ENCODE measurements at regions not wholly inside any gene's neighbourhood (a gene's known extent, or its start where the extent isn't known, plus 50 kb on each side); places are given as distances from the start of the nearest gene placed in this dataset.

DNA sequence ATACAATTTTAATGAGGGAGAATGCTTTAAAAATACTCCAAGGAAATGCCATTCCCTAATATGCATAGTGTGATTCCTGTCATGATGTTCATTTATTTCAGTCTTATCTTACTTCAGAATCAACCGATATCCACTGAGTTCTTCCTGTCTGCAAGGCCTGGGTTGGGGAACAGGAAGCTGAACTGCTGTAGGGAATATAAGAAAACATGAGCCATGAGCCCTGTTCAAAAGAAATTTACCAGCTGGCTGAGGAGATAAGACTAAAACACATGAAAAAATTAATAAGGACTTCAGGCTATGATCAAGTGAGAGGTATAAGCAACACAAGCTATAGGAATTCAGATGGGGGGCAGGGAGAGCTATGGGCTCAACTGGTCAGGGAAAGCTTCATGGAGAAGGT is 184.7 kb downstream of the PLPP4 start:
- no peak for DNase-seq (ENCODE audit: low read depth)

DNA sequence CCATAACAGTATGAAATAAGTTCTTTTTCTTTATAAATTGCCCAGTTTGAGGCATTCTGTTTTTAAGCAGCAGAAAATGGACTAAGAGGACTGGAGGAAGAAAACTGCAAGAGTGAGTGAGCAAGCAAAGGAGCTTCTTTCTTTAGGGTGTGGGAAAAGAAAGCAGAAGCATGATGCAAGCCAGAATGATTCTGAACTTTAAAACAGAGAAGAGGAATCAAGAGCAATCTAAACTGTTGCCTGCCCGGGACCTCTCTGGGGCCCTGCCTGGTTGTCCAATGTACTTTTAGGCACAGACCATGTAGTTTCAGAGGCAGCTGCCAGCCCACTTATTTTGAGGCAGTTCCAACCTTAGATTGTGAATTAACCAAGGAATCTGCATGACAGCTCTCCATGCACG is 186.3 kb downstream of the PLPP4 start:
- no peak for DNase-seq (ENCODE audit: low read depth)

DNA sequence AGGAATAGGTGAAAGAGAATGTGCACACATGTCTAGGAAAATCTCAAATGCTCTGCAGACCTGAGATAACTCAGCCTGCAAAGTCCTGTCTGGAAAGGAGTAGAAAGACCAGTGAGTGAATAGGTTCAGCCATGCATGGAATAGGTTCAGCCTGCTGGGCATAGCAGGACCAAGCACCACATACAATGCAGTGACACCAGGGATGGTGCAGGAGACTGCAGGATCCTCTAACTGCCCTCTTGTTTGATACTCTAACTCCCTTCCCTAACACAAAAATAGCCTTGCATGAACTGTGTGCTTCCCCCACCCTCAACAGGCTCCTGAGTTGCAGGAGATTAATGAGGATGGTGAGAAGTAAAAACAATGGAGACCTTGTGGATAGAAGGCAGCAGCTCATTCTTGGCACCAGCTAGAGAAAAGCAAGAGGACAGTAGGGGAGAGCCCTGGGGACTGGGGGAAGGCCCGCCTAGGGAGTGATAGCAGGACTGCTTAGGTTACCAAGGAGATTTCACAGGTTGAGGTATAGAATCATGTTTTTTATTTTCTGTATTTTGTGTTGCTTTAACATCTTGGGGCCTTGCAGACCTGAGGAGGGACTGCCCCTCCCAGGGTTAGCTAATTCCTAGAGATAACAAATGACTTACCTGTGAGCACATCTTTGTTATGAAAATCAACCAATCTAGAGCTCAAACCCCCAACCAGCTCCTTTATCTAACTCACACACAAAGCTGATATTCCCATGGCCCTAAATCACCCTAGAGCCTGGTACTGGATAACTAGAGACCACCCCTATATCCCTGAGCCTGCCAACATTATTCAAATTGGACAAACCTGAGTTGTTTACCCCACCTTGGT is 187.8 kb downstream of the PLPP4 start:
- no peak for DNase-seq (ENCODE audit: low read depth)

DNA sequence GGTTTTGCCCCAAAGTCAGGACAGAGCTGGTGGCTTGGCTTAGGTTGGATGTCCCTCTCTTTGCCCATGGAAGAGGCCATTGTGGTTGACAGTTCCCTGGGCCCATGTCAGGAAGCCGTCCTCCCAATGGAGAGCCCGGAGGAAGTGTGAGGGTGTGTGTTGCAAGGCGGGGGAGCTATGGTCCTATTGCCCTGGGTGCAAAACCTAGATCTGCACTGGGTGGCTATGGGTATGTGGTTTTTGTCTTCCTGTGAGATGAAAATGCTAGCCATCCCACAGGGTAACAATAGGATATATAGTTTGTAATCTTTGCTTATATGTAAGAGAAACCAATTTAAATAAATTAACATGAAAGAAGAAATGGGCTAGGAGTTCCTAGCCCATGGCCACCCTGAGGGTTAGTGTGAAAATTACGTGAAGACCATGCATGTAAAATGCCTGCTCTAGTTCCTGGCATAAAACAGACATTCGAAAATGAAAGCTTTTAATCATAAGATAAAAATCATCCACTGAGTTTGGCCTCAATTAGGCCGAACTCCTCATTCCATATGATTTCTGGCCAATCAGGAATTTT is 189.2 kb downstream of the PLPP4 start:
- DNase-seq (ENCODE audit: low read depth) = no peak

DNA sequence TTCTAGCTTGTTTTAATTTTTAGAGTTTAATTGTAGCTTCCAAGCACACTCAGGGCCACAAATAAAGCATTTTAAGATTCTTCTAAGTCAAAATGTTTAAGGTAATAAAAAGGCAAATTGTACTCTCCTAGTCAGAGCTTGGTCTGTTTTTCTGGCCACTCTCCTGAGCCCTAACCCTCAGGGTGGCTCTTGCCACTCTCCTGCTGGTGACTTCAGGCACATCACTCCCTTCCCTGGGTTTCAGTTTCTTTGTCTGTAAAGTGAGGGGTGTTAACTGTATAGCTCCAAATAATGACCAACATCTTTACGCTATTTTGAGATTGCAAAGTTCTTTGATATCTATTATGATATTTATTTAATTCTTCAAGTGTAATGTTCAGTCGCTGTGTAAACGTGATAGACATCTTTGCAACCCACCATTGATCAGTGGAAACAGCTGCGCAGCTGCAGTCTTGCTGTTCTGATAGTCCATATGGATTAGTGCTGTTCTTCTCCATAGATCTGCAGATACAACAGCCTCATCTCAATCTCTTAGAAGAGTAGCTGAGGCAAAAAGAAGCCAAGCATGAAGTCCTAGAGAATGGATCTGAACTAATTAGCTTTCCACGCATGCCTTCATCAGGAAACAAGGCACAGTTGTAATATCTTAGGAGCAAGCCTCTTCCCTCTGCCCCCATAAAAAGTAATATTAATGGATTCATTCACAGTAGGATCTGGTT is 189.9 kb downstream of the PLPP4 start:
- DNase-seq (ENCODE audit: low read depth) = no peak

- no peak for DNase-seq (ENCODE audit: low read depth)
Observed at GRCh38 chr10:120650705-120651399, 193.8 kb downstream of the PLPP4 start.

DNA sequence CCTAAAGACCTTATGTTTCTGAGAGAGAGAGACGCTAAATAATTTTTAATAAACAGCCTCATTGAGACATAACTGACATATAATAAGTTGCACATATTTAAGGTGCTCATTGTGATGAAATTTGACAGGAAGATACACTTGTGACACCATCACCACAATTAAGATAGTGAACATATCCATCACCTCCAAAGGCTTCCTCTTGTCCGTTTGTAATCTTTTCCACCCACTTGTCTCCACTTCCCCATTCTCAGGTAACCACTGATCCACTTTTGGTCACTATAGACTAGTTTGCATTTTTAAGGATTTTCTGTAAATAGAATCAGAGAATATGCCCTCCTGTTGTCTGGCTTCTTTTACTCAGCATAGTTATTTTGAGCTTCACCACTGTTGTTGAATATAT is 195.1 kb upstream of the WDR11 start:
- DNase-seq (ENCODE audit: low read depth) = no peak

DNA sequence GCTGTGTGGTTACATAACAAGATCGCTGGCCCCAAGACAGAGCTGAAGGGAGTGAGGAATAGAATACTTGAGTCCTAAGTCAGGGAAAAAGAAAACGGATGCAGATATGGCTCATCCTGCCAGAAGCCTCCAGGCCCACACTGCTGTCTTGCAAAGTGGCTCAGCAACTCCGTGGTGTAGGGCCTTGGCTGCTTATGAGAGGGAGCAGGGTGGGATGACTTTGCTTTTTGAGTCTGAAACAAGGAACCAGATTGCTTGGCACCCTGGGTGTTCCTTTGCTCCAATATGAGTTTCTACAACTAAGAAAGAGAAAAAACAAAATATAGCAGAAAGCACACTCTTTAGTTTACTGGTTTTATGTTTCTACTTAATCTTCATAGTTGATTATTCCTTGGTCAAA is 193.8 kb upstream of the WDR11 start:
- no peak for DNase-seq (ENCODE audit: low read depth)

DNA sequence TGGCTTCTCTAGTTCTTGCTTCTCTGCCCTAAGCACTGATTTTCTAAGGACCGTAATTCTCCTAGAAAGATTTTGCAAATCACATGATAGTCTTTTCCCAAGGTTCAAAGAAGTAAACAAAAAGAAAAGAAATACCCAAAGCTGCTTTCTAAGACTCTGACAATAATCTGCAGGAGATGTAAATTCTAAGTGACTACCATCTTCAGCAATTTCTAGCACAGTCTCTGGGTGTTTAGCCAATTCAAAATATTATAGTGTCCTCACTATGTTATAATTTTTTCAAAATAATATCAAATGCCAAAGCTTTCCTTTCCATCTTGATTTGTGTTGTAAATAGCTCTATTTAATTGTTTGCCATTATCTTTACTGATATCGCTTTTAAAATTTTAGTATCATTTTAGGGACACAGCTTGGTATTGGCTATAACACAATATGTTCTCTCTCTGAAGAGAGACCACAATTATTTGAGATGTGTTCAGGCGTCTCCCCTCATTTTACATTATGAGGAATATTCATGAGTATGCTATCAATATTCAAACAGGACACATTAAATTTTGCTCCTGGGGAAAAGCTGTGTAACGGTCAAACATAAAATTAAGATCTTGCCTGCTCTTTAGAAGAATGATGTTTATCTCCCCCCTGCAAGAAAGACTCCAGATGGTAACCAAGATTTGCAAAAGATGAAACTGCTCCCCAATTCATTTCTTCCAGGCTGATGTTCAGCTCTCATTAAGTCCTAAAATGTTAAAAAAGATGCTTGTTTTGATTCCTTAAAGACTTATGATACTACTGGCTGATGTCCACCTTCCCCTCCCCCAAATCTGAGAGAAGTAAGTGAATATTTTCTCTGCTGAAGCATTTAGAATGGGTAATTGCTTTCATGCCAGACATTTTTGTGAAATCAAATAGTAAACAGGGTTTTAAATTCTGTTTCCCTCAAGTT is 191.9 kb upstream of the WDR11 start:
- DNase-seq (ENCODE audit: low read depth) = no peak

DNA sequence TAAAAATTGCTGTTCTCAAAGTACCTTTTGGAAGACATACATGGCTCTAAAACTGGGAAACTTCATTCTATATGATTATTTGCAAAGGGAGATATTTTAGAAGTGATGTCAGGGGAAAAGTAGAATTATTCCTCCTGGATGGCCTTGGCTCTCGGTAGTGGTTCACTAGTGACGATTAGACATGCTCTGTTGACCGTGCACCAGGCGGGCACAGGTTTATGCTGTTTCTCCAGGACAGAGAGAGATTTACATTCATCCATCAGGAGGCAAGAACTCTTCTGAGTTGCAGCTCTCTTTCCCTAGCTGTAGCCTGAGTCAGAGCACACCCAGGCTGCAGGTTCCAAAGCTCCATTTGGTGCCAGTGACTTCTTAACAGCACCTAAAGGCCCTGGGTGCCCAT is 184.9 kb upstream of the WDR11 start:
- no peak for DNase-seq (ENCODE audit: low read depth)

- no peak for DNase-seq (ENCODE audit: low read depth)
Observed at GRCh38 chr10:120667276-120667675, 183.9 kb upstream of the WDR11 start.

DNA sequence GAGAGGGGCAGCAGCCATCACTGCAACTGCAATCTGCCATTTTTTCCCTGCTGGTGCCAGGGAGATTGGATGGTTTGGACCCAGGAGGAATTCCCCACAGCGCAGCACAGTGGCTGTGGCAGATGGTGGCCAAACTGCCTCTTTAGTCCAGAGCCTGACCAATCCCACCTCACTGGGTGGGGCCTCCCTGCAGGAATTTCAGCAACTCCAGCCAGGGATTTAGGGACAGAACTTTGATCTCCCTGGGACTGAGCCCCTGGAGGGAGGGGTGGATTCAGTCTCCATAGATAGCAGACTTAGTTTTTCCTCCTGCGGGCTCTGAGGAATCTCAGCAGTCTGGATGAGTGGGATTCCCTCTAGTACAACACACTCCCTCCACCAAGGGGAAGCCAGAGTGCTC is 179.7 kb upstream of the WDR11 start:
- no peak for DNase-seq (ENCODE audit: low read depth)

DNA sequence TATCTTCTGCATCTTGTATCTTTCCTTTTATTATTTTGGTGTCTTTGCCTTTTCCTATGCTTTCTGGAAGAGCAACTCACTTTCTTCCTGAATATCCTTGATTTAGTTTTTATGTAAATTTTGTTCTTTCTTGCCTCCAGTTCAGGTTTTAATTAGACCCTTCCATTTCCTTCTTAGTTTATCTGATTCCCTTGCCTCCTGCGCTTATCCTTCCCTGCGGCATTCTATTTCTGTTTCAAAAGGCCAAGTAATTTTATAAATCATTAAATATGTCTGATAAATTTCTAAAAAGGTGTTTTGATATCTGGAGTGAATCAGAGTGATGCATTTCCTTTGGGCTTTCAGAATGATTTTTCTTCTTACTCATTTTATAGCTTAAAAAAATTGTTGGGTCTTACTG is 167.7 kb upstream of the WDR11 start:
- no peak for DNase-seq (ENCODE audit: low read depth)

DNA sequence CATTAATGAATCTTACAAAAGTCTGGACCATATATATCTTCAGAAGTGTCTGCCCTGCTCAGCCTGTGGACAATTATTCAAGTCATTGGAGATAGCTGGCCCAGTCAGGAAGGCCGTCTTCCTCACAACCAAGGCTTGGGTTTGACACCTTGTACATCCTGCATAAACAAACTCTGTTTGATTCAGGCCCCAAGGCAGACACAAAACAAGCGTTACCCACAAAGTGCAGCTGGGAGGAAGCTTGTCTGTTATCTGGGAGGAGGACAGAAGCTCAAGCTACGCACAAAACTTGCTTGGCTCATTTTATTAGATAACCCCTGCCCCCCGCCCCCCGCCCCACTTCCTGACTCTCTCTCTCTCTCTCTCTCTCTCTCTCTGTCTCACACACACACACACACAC is 166.9 kb upstream of the WDR11 start:
- DNase-seq (ENCODE audit: low read depth) = no peak

DNA sequence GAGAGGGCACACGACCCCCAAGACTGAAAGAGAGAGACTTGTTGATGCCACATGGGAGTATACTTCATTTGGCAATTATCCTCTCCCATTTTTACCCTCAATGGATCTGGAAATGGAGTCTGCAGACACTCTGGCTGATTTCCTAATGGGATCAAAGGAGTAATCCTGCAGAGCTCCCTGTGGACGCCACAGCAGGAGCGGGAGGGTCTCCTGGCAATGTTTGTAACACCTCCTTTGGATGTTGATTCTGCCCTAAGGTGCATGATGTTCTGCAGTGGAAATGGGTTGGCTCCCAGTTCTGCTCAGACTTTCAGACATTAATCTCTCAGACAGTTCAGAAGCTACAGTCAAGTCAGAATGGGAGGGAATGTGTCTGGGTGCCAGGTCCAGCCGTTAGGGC is 166.0 kb upstream of the WDR11 start:
- DNase-seq (ENCODE audit: low read depth) = no peak

- DNase-seq (ENCODE audit: low read depth) = peak; percentile 2
Observed at GRCh38 chr10:120688928-120689327, 162.2 kb upstream of the WDR11 start.

DNA sequence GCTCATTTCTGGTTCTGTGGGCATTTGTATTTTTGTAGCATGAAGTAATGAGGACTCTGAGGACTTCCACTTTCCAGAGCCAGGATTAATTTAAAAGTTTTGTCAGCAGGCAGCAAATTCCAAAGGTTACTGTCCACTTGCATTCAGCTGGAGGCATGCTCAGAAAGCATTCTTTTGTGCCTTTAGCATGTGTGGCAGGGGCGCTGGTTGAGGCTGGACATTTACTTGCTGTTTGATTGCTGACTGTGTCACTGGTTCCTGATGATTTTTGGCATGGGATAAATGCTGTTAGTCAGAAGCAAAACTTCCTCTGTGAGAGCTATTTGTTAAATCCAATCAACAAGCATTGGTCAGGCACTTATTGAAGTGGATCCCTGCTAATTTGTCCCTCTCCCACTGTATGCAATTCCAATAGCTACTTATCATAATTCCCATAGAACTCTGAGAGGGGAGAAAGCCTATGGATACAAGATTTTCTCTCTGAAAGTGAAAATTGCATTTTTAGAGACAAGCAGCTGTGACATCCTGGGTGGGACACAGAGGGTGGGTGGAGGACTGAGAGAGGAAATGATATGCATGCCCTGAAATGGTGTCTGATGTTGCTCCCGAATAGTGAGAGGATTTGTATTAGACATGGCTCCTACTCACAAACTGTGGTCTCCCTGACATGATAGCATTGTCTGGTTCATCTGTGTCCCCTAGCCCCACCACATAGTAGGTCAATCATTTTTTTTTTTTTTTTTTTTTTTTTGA is 161.2 kb upstream of the WDR11 start:
- no peak for DNase-seq (ENCODE audit: low read depth)

- no peak for DNase-seq (ENCODE audit: low read depth)
Observed at GRCh38 chr10:120691625-120692024, 159.5 kb upstream of the WDR11 start.

GRCh38 chr10:120700426-120700825 is 150.7 kb upstream of the WDR11 start:
- DNase-seq (ENCODE audit: low read depth) = no peak

DNA sequence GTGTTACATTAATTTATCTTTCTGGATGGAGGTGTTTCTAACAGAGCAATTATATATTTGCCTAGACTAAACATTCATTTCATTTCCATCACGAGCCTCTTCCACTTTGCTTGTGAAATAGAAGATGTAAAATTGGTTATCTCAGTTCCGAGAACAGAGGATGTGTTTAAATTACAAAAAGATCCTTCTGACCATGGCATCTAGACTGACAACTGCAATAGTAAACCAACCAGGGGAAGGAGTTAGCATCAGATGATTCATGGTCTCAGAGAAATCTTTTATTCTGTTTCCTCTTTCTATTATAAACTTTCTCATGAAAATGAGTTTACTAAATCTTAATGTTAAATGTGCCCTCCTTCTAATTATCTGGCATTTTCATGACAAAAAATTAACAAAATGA is 149.8 kb upstream of the WDR11 start:
- DNase-seq (ENCODE audit: low read depth) = no peak

DNA sequence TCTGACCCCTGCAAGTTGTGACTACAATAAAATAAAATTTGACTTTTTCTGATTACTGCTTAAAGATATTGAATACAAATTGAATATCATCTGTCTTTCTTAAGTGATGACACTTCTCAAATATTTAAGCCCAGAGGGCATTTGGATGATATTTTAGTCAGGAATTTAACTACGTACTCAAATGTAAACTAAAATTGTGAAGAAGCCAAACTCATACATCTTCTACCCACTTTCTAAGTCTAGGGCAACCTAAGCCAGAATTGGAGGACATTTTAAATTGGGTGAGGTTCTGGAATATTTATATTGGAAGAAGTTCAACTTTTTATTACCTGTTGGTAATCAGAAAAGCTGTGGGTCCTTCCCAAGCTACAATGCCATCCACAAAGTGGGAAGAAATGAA is 149.1 kb upstream of the WDR11 start:
- no peak for DNase-seq (ENCODE audit: low read depth)

Data from renal cortical epithelial cell (primary cell).